ENCODE measurements at regions not wholly inside any gene's neighbourhood (a gene's known extent, or its start where the extent isn't known, plus 50 kb on each side); places are given as distances from the start of the nearest gene placed in this dataset.

DNA sequence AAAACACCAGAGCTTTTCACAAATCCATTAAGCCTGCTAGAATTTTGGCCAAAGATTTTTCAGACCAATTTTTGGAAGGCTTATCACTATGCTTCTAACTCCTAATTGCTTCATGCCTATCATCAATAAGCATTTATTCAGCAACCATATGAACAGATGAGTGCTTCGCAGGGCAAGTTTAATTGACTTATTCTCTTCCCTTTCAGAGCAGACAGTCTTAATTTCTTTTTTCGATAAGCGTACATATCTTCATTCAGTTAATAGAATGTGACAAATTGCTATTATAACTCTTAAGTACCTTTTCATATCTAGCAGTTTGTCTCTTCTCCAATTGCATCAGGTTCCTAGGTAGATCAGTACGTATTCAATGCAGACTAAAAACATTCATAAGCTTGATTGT, 298.4 kb upstream of the ANO5 start:
- WGBS (ENCODE audit: low lambda C conversion rate): 45% methylated on average over 4 of the region's 4 CpGs

More for the DNA sequence above, 298.4 kb upstream of the ANO5 start:
- TF ChIP-seq, protein P1, sequence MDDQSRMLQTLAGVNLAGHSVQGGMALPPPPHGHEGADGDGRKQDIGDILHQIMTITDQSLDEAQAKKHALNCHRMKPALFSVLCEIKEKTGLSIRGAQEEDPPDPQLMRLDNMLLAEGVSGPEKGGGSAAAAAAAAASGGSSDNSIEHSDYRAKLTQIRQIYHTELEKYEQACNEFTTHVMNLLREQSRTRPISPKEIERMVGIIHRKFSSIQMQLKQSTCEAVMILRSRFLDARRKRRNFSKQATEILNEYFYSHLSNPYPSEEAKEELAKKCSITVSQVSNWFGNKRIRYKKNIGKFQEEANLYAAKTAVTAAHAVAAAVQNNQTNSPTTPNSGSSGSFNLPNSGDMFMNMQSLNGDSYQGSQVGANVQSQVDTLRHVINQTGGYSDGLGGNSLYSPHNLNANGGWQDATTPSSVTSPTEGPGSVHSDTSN (IDR thresholded peaks at IDR 0.05): no peak
- TF ChIP-seq POLR2AphosphoS5 (IDR thresholded peaks at IDR 0.05; ENCODE audit: low read depth, low read length): no peak
- TF ChIP-seq, protein P2, sequence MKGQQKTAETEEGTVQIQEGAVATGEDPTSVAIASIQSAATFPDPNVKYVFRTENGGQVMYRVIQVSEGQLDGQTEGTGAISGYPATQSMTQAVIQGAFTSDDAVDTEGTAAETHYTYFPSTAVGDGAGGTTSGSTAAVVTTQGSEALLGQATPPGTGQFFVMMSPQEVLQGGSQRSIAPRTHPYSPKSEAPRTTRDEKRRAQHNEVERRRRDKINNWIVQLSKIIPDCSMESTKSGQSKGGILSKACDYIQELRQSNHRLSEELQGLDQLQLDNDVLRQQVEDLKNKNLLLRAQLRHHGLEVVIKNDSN (IDR thresholded peaks at IDR 0.05; ENCODE audit: borderline replicate concordance, low read depth): no peak
- TF ChIP-seq EP300 (IDR thresholded peaks at IDR 0.05; ENCODE audit: borderline replicate concordance in 1 of 2, low read depth in 1 of 2, low read length in 1 of 2): peak in 1 of 2 experiments; percentile 77; a peak in 1 of 4 replicates
- TF ChIP-seq SMC3 (IDR thresholded peaks at IDR 0.05; ENCODE audit: low read depth, low read length): no peak
- TF ChIP-seq CHD2 (IDR thresholded peaks at IDR 0.05; ENCODE audit: low read length, partially characterized antibody): peak; percentile 56
- TF ChIP-seq SIN3A (IDR thresholded peaks at IDR 0.05; ENCODE audit: borderline replicate concordance, low read depth, low read length): no peak
- peak; percentile 92 for TF ChIP-seq FOXJ3 (CRISPR knock-in tag; IDR thresholded peaks at IDR 0.05)
- TF ChIP-seq GABPA (IDR thresholded peaks at IDR 0.05; ENCODE audit: low read depth): no peak
- peak; percentile 94 for TF ChIP-seq GATA2 (CRISPR knock-in tag; IDR thresholded peaks at IDR 0.05)
- TF ChIP-seq FOSL2 (IDR thresholded peaks at IDR 0.05; ENCODE audit: borderline replicate concordance, low read depth): no peak
- TF ChIP-seq RCOR1 (IDR thresholded peaks at IDR 0.05; ENCODE audit: low read length): peak; percentile 71; the same call in 1 of the 2 replicates
- no peak for TF ChIP-seq MEF2A (IDR thresholded peaks at IDR 0.05; ENCODE audit: borderline replicate concordance, low read depth)
- TF ChIP-seq, protein P3, sequence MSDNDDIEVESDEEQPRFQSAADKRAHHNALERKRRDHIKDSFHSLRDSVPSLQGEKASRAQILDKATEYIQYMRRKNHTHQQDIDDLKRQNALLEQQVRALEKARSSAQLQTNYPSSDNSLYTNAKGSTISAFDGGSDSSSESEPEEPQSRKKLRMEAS (IDR thresholded peaks at IDR 0.05; ENCODE audit: low read depth): no peak
- TF ChIP-seq, protein P4, sequence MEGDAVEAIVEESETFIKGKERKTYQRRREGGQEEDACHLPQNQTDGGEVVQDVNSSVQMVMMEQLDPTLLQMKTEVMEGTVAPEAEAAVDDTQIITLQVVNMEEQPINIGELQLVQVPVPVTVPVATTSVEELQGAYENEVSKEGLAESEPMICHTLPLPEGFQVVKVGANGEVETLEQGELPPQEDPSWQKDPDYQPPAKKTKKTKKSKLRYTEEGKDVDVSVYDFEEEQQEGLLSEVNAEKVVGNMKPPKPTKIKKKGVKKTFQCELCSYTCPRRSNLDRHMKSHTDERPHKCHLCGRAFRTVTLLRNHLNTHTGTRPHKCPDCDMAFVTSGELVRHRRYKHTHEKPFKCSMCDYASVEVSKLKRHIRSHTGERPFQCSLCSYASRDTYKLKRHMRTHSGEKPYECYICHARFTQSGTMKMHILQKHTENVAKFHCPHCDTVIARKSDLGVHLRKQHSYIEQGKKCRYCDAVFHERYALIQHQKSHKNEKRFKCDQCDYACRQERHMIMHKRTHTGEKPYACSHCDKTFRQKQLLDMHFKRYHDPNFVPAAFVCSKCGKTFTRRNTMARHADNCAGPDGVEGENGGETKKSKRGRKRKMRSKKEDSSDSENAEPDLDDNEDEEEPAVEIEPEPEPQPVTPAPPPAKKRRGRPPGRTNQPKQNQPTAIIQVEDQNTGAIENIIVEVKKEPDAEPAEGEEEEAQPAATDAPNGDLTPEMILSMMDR (IDR thresholded peaks at IDR 0.05): no peak
- no peak for TF ChIP-seq NFIC (IDR thresholded peaks at IDR 0.05; ENCODE audit: borderline replicate concordance)
- TF ChIP-seq RAD21 (IDR thresholded peaks at IDR 0.05; ENCODE audit: low read length): no peak; the same call in 1 of the 2 replicates
- no peak for TF ChIP-seq FOXM1 (IDR thresholded peaks at IDR 0.05; ENCODE audit: low read depth)
- no peak for TF ChIP-seq NRF1 (IDR thresholded peaks at IDR 0.05; ENCODE audit: low read depth, low read length)
- TF ChIP-seq, protein P5, sequence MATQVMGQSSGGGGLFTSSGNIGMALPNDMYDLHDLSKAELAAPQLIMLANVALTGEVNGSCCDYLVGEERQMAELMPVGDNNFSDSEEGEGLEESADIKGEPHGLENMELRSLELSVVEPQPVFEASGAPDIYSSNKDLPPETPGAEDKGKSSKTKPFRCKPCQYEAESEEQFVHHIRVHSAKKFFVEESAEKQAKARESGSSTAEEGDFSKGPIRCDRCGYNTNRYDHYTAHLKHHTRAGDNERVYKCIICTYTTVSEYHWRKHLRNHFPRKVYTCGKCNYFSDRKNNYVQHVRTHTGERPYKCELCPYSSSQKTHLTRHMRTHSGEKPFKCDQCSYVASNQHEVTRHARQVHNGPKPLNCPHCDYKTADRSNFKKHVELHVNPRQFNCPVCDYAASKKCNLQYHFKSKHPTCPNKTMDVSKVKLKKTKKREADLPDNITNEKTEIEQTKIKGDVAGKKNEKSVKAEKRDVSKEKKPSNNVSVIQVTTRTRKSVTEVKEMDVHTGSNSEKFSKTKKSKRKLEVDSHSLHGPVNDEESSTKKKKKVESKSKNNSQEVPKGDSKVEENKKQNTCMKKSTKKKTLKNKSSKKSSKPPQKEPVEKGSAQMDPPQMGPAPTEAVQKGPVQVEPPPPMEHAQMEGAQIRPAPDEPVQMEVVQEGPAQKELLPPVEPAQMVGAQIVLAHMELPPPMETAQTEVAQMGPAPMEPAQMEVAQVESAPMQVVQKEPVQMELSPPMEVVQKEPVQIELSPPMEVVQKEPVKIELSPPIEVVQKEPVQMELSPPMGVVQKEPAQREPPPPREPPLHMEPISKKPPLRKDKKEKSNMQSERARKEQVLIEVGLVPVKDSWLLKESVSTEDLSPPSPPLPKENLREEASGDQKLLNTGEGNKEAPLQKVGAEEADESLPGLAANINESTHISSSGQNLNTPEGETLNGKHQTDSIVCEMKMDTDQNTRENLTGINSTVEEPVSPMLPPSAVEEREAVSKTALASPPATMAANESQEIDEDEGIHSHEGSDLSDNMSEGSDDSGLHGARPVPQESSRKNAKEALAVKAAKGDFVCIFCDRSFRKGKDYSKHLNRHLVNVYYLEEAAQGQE (IDR thresholded peaks at IDR 0.05; ENCODE audit: low read depth, low read length): no peak
- H3K9me3 ChIP-seq: no peaks in the 10 kb centered on the region
- no peaks in the 10 kb centered on the region for H3K27me3 ChIP-seq (ENCODE audit: insufficient read depth)
- H3K4me3 ChIP-seq (ENCODE audit: low read depth in 2 of 2, low read length in 1 of 2): no peak overlapping the region
- H3F3A ChIP-seq (replicated peaks; ENCODE audit: insufficient read depth): no peaks in the 10 kb centered on the region
- ChIA-PET CTCF (interaction anchor here (1.2 kb wide), 2 partner anchors 713 to 1223 kb away, joined by 3 to 4 read pairs; no protein-coding TSS in a partner anchor), POLR2A (no interaction called here)
- peak; percentile 15 for DNase-seq
- no peak overlapping the region for H2AFZ ChIP-seq (ENCODE audit: low read depth)
- H3K36me3 ChIP-seq (replicated peaks in 1 of 2; ENCODE audit: control insufficient read depth in 1 of 2, insufficient read depth in 2 of 2, low read length in 1 of 2): no peaks in the 10 kb centered on the region
- no peak overlapping the region for H3K9ac ChIP-seq
- peaks cover 0 to 14% of the 10 kb centered on the region in 2 experiments; a peak in 3 of 4 replicates for H3K4me1 ChIP-seq (ENCODE audit: control insufficient read depth in 1 of 2, insufficient read depth in 2 of 2, low read depth in 1 of 2, low read length in 1 of 2)
- H4K20me1 ChIP-seq (ENCODE audit: insufficient read depth): no peaks in the 10 kb centered on the region
- H3K9me2 ChIP-seq: no peaks in the 10 kb centered on the region
- peak overlapping the region in 1 of 2 experiments; percentile 97; a peak in 2 of 4 replicates for H3K27ac ChIP-seq (ENCODE audit: low read depth in 2 of 2, low read length in 1 of 2)
- H3K4me2 ChIP-seq: no peak overlapping the region
- H3K79me2 ChIP-seq (ENCODE audit: insufficient read depth): no peaks in the 10 kb centered on the region
